Testis (tissue), 2 donors: ENCODE measurements at regions not wholly inside any gene's neighbourhood (a gene's known extent, or its start where the extent isn't known, plus 50 kb on each side); places are given as distances from the start of the nearest gene placed in this dataset.

Experiments
- DNase-seq: peaks from one replicate; pipeline ENCODE4 v3.0.0-alpha.2; 2019
- H3K27ac ChIP-seq, 2 donors: fragments of 200-600 bp; sonication (generic); one replicate each; pipeline ENCODE4 v1.5.1; 2019
- H3K27me3 ChIP-seq: fragments of 200-600 bp; sonication (generic); one replicate; pipeline ENCODE4 v1.5.1; 2019
- H3K36me3 ChIP-seq: fragments of 200-600 bp; sonication (generic); one replicate; pipeline ENCODE4 v1.5.1; 2017; ENCODE audit warnings: low read depth; ENCODE audit errors: missing control alignments
- H3K4me1 ChIP-seq: fragments of 200-600 bp; sonication (generic); one replicate; pipeline ENCODE4 v1.5.1; 2019
- H3K4me3 ChIP-seq, 2 donors: fragments of 200-600 bp; sonication (generic); one replicate each; pipeline ENCODE4 v1.5.1; 2017 to 2019
- H3K9me3 ChIP-seq: fragments of 200-600 bp; sonication (generic); one replicate; pipeline ENCODE4 v1.5.1; 2017
- POLR2A ChIP-seq: fragments of 450-650 bp; IDR thresholded peaks from one replicate; pipeline ENCODE4 v1.6.1; 2017; ENCODE audit warnings: antibody characterized with exemption, mild to moderate bottlenecking, moderate library complexity
- WGBS, 2 donors: methylation state at CpG; one replicate each; pipeline ENCODE4 v1.1.5; 2018; 5-methylcytosine and 5-hydroxymethylcytosine counted together
- intact Hi-C: fragments of 100-400 bp; cut with DNase I; formaldehyde crosslinking; loops from one replicate; pipeline ENCODE4 v1.15.1; 2023; ENCODE audit warnings: low total_unique reads
- TF ChIP-seq, protein P1 (sequence below), 3 experiments: fragments of 450-650 bp in 2 of 3; fragments of 200-600 bp in 1 of 3; sonication (generic) in 1 of 3; IDR thresholded peaks; one replicate each; pipeline ENCODE4 v1.5.1; 2016 to 2019; ENCODE audit warnings: antibody characterized with exemption in 3 of 3, mild to moderate bottlenecking in 2 of 3, moderate library complexity in 1 of 3

DNA sequence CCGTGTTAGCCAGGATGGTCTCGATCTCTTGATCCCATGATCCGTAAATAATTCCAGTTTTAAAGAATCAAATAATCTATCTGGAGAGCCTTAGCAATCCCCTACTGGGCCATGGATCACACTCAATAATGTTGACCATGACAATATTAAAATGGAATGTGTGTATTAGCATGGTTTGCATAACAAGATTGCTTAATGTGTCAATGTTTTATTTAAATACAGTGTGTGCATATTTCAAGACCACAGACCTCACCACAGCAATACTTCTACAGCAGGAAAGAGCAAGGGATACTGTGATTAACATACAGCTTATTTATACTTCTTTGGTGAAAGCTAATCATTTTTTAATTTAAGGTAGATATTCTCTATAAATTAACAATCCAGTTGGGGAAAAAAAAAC, 470.4 kb downstream of the TFAP2B start:
- Histone ChIP-seq H3K27me3 (no peaks in the 10 kb centered on the region), H3K4me3 (no peak overlapping the region), H3K27ac (no peak overlapping the region), H3K4me1 (no peaks in the 10 kb centered on the region), H3K36me3 (no peaks in the 10 kb centered on the region), H3K9me3 (no peaks in the 10 kb centered on the region)
- TF ChIP-seq, protein P1, sequence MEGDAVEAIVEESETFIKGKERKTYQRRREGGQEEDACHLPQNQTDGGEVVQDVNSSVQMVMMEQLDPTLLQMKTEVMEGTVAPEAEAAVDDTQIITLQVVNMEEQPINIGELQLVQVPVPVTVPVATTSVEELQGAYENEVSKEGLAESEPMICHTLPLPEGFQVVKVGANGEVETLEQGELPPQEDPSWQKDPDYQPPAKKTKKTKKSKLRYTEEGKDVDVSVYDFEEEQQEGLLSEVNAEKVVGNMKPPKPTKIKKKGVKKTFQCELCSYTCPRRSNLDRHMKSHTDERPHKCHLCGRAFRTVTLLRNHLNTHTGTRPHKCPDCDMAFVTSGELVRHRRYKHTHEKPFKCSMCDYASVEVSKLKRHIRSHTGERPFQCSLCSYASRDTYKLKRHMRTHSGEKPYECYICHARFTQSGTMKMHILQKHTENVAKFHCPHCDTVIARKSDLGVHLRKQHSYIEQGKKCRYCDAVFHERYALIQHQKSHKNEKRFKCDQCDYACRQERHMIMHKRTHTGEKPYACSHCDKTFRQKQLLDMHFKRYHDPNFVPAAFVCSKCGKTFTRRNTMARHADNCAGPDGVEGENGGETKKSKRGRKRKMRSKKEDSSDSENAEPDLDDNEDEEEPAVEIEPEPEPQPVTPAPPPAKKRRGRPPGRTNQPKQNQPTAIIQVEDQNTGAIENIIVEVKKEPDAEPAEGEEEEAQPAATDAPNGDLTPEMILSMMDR (IDR thresholded peaks at IDR 0.05), result no peak
- TF ChIP-seq POLR2A, result no peak
- DNase-seq, result no peak
- 84% methylated on average over 3 of the region's 3 CpGs for WGBS, 2 donors
- intact Hi-C loops, result no loop called here

DNA sequence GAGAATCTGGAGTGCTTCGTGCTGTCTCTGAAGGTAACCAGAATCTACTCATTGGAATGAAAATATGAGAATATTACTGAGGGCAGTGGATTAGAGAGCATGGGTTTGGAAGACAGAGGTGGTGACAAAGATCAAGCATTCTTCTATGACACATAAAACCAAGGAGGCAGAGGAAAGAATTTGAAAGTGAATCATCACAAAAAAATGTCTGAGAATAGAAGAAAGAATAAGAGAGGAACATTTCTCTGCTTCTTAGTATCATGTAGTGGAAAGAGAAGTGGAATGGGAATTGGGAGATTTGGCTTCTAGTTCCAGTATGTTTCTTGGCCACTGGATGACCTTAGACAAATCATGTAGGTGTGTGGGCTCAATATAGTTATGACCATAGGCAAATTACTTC, 474.0 kb downstream of the TFAP2B start:
- 79 to 90% methylated on average over 1 of the region's 1 CpG for WGBS, 2 donors
- H3K9me3 ChIP-seq, result no peaks in the 10 kb centered on the region
- intact Hi-C loops, result no loop called here

DNA sequence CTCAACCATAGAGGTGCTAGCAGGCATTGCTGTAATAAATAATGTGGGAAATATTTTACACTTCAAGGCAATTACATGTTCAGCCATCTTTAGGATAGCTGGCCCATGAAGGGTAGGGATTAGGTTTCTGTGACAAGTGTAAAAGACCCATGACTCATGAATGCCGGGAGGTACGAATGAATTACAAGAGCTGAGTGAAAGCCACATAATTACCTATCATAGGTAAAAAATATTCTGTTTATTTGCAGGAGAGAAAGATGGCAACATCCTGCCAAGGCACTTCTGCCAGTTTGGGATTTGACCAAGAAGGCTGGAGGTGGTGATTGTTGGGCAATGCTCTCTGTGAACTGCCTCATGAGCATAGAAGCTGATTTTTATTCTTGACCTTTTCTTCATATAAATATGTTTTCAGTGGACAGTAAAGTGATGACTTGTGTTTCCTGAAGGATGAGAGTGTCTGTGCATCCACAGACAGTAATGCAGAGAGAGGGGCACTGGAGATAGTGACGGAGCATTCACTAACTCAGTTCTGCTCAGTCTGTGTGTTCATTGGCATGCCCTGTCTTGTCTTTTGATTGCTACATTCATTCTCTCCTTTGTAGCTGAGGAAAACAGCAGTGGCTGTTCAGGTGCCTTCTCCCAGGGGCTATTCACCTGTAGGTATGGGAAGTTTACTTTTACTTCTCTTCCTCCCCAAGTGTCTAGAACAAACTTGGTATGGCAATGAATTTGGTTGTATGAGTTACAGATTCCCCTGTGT, 481.1 kb downstream of the TFAP2B start:
- no peaks in the 10 kb centered on the region for H3K9me3 ChIP-seq
- DNase-seq, result no peak
- no peak overlapping the region for H3K4me3 ChIP-seq
- no peaks in the 10 kb centered on the region for H3K36me3 ChIP-seq
- no peaks in the 10 kb centered on the region for H3K27me3 ChIP-seq
- no peaks in the 10 kb centered on the region for H3K4me1 ChIP-seq
- intact Hi-C loops, result no loop called here
- TF ChIP-seq, protein P1 (IDR thresholded peaks at IDR 0.05), result no peak
- no peak for TF ChIP-seq POLR2A
- WGBS, 2 donors, result 92 to 94% methylated on average over 3 of the region's 3 CpGs
- no peak overlapping the region for H3K27ac ChIP-seq

More for the DNA sequence above, 474.0 kb downstream of the TFAP2B start:
- no peaks in the 10 kb centered on the region for H3K4me1 ChIP-seq
- TF ChIP-seq, protein P1 (IDR thresholded peaks at IDR 0.05), result no peak
- no peak for TF ChIP-seq POLR2A
- H3K27me3 ChIP-seq, result no peaks in the 10 kb centered on the region
- H3K27ac ChIP-seq, result no peak overlapping the region
- no peaks in the 10 kb centered on the region for H3K36me3 ChIP-seq
- no peak overlapping the region for H3K4me3 ChIP-seq
- DNase-seq, result no peak

DNA sequence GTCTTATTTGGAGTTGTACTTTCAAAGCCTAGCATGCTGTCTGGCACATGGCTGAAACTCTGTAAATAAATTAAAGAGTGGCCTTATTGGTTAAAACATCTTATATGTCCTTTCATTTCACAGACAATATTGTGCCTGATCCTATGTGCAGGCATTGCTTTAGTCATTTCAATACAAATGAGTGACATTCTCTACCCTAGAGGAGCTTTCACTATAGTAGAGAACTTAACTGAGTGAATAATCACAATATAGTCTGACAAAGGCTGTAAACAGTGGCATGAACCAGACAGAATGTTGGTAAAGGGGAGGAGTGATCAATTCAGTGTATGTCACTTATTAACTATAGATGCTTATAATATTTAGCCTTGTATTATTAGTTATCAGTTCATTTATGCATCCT, 481.8 kb downstream of the TFAP2B start:
- Histone ChIP-seq H3K27ac (no peak overlapping the region), H3K36me3 (no peaks in the 10 kb centered on the region), H3K9me3 (no peaks in the 10 kb centered on the region), H3K27me3 (no peaks in the 10 kb centered on the region), H3K4me3 (no peak overlapping the region), H3K4me1 (no peaks in the 10 kb centered on the region)
- no peak for TF ChIP-seq POLR2A
- TF ChIP-seq, protein P1 (IDR thresholded peaks at IDR 0.05), result no peak
- intact Hi-C loops, result no loop called here
- no peak for DNase-seq

DNA sequence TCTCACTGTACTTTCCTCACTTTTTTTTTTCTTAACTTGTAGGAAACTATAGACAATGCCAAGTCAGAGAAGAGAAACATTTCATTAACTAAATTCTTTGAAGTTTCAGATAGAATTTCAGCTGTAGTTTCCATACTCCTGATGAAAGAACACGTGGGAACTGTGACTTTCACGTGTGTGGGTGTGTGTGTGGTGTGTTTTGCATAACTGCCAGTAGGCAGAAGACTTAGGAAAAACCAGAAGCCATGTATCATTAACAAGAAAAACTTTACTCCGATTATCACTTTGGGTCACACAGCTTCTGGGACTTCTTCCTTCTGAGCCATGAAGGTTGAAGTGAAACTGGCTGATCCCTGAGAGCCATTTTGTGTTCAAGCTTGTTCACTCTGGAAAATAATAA, 483.3 kb downstream of the TFAP2B start:
- no peak for DNase-seq
- H3K27ac ChIP-seq, result no peak overlapping the region
- intact Hi-C loops, result no loop called here
- no peak overlapping the region for H3K4me3 ChIP-seq
- no peaks in the 10 kb centered on the region for H3K4me1 ChIP-seq
- no peaks in the 10 kb centered on the region for H3K9me3 ChIP-seq
- no peaks in the 10 kb centered on the region for H3K36me3 ChIP-seq
- no peaks in the 10 kb centered on the region for H3K27me3 ChIP-seq
- TF ChIP-seq, protein P1 (IDR thresholded peaks at IDR 0.05), result no peak
- TF ChIP-seq POLR2A, result no peak
- 42 to 56% methylated on average over 3 of the region's 3 CpGs for WGBS, 2 donors
